ENCODE measurements at regions not wholly inside any gene's neighbourhood (a gene's known extent, or its start where the extent isn't known, plus 50 kb on each side); places are given as distances from the start of the nearest gene placed in this dataset.

GRCh38 chr6:102417368-102417998, 1024.0 kb downstream of the GRIK2 start:
- POLR2A ChIA-PET (ENCODE audit: partially characterized antibody): no interaction called here
- Histone ChIP-seq H3K4me2 (ENCODE audit: insufficient read depth in 1 of 2, low read depth in 2 of 2, low read length in 2 of 2) (no peak overlapping the region), H3K79me2 (ENCODE audit: control insufficient read depth in 1 of 2, insufficient read depth in 2 of 2, low read length in 2 of 2) (no peaks in the 10 kb centered on the region), H3K23me2 (ENCODE audit: low read depth, low read length) (no peaks in the 10 kb centered on the region), H3K18ac (ENCODE audit: extremely low read depth, low read length) (no peak overlapping the region), H2BK20ac (ENCODE audit: low read length) (no peak overlapping the region), H3K79me1 (ENCODE audit: low read depth, low read length) (no peaks in the 10 kb centered on the region), H3K36me3 (ENCODE audit: control insufficient read depth in 2 of 4, insufficient read depth in 4 of 4, low read length in 3 of 4) (no peaks in the 10 kb centered on the region), H3K23ac (ENCODE audit: insufficient read length) (no peak overlapping the region), H4K8ac (ENCODE audit: extremely low read depth, insufficient read depth, low read length) (no peak overlapping the region), H3K4ac (replicated peaks; ENCODE audit: insufficient read length, low read depth, low read length) (no peak overlapping the region), H2BK15ac (ENCODE audit: low read length) (no peak overlapping the region), H3K27ac (ENCODE audit: low read depth, low read length) (no peak overlapping the region), H2BK12ac (ENCODE audit: low read depth, low read length) (no peak overlapping the region), H2AFZ (ENCODE audit: low read length) (peak overlapping the region; percentile 58; the same call in 1 of the 2 replicates), H2BK5ac (ENCODE audit: low read depth, low read length) (no peak overlapping the region), H3K4me3 (ENCODE audit: extremely low read depth in 1 of 4, insufficient read depth in 2 of 4, low read depth in 3 of 4, low read length in 4 of 4) (no peak overlapping the region), H4K20me1 (replicated peaks in 1 of 2; ENCODE audit: control insufficient read depth in 1 of 2, insufficient read depth in 2 of 2, low read length in 2 of 2) (no peaks in the 10 kb centered on the region), H4K91ac (replicated peaks; ENCODE audit: insufficient read length, low read length) (no peak overlapping the region), H3K14ac (ENCODE audit: insufficient read length) (no peak overlapping the region), H2BK120ac (replicated peaks; ENCODE audit: low read depth, low read length) (no peak overlapping the region), H2AK5ac (ENCODE audit: low read depth, low read length) (no peak overlapping the region), H4K5ac (ENCODE audit: insufficient read length, low read depth, low read length) (no peak overlapping the region), H3K4me1 (replicated peaks in 1 of 4; ENCODE audit: control insufficient read depth in 3 of 4, insufficient read depth in 4 of 4, low read length in 3 of 4) (no peaks in the 10 kb centered on the region), H3K56ac (replicated peaks; ENCODE audit: insufficient read length, low read depth, low read length) (no peak overlapping the region), H3K9ac (replicated peaks in 1 of 4; ENCODE audit: extremely low read depth in 1 of 4, low read depth in 3 of 4, low read length in 3 of 4) (no peak overlapping the region), H3K9me3 (ENCODE audit: insufficient read depth in 2 of 2, low read depth in 1 of 2, low read length in 1 of 2) (no peaks in the 10 kb centered on the region), H3K27me3 (replicated peaks in 1 of 4; ENCODE audit: control insufficient read depth in 3 of 4, extremely low read depth in 1 of 4, insufficient read depth in 3 of 4, low read length in 3 of 4) (no peaks in the 10 kb centered on the region)
- 92% methylated on average over 4 of the region's 4 CpGs; no CpG with 5 or more reads in 1 of the 2 experiments for WGBS, 2 experiments (ENCODE audit: extremely low coverage in 1 of 2, insufficient coverage in 1 of 2, insufficient read length in 1 of 2, insufficient replicate concordance in 2 of 2, low coverage in 1 of 2, low lambda C conversion rate in 2 of 2, missing lambda C conversion rate in 1 of 2)
- no peak for FAIRE-seq
- no peak for DNase-seq (ENCODE audit: low read depth in 1 of 2, low spot score in 2 of 2)
- CTCF ChIA-PET (ENCODE audit: partially characterized antibody): no interaction called here
- TF ChIP-seq KDM4A (IDR thresholded peaks at IDR 0.05; ENCODE audit: low read depth, low read length, severe bottlenecking) (no peak), TEAD4 (IDR thresholded peaks at IDR 0.05; ENCODE audit: low read depth, low read length) (no peak), CEBPB (IDR thresholded peaks at IDR 0.05; ENCODE audit: low read depth, low read length) (no peak), KDM5A (IDR thresholded peaks at IDR 0.05; ENCODE audit: low read length) (no peak), TBP (IDR thresholded peaks at IDR 0.05; ENCODE audit: low read depth, low read length) (no peak), KDM1A (IDR thresholded peaks at IDR 0.05; ENCODE audit: borderline replicate concordance, low read length) (no peak)

Data from H1 (cell line).